ENCODE measurements at regions not wholly inside any gene's neighbourhood (a gene's known extent, or its start where the extent isn't known, plus 50 kb on each side); places are given as distances from the start of the nearest gene placed in this dataset.

DNA sequence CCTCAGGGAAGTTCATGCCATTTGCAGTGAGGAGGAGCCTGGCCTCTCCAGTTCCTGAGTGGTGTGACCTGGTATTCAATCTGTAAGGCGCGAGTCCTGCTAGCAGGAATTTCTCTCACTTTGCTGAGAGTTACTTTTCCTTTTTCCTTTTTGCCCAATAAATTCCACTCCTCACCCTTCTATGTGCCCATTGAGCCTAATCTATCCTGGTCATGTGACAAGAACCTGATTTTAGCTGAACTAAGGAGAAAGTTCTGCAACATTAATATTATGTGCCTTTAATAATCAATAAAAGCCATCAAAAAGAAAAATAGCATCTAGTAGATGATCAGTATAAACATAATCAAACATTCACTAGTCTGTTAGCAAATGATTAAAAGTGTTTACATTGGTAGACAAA is 136.1 kb upstream of the POGK start:
- TF ChIP-seq, protein P1, sequence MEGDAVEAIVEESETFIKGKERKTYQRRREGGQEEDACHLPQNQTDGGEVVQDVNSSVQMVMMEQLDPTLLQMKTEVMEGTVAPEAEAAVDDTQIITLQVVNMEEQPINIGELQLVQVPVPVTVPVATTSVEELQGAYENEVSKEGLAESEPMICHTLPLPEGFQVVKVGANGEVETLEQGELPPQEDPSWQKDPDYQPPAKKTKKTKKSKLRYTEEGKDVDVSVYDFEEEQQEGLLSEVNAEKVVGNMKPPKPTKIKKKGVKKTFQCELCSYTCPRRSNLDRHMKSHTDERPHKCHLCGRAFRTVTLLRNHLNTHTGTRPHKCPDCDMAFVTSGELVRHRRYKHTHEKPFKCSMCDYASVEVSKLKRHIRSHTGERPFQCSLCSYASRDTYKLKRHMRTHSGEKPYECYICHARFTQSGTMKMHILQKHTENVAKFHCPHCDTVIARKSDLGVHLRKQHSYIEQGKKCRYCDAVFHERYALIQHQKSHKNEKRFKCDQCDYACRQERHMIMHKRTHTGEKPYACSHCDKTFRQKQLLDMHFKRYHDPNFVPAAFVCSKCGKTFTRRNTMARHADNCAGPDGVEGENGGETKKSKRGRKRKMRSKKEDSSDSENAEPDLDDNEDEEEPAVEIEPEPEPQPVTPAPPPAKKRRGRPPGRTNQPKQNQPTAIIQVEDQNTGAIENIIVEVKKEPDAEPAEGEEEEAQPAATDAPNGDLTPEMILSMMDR (IDR thresholded peaks at IDR 0.05): no peak

- TF ChIP-seq, protein P1 (IDR thresholded peaks at IDR 0.05): no peak
Measured at GRCh38 chr1:166703726-166704462, 135.4 kb upstream of the POGK start.

- TF ChIP-seq, protein P1 (IDR thresholded peaks at IDR 0.05): no peak
Measured at GRCh38 chr1:166705376-166706289, 133.6 kb upstream of the POGK start.

- TF ChIP-seq, protein P1 (IDR thresholded peaks at IDR 0.05): no peak
Measured at GRCh38 chr1:166716620-166717019, 122.7 kb upstream of the POGK start.

DNA sequence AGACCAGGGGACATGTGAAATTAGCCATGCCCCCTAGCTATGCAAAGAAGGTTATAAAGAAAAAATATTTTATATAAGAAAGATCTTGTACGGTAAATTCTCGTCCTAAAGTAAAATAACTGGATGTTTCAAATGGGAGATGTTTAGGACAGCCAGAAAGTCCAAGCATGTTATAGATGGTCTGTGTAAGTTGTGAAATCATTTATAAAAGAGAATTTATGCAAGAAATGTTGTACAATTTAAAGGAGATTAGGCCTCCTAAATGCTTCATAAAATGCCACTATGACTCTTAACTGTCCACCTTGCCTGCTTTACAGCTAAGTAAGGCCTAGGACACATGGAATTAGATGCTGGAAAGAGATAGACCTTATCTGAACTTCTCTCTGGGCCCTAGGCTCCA is 118.1 kb upstream of the POGK start:
- TF ChIP-seq, protein P1 (IDR thresholded peaks at IDR 0.05): no peak

GRCh38 chr1:166730299-166730888 is 108.9 kb upstream of the POGK start:
- TF ChIP-seq, protein P1 (IDR thresholded peaks at IDR 0.05): no peak

DNA sequence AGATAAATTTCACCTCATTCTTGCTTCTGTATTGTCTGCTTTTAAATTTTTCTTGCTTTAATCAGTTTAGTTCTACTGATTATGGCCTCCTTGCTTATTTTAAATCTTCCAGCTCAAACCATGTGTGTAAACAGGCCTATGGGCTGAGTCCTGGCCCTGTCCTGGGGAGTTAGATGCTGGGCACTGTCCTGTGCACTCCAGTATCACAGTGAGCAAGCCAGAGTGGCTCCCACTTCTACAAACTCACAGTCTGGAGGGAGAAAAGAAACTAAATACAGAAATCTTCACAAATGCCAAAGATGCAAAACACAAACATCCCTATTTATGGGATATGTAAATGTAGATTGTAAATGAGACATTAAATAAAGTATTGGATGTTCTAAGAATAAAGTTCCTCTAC is 101.1 kb upstream of the POGK start:
- TF ChIP-seq, protein P1 (IDR thresholded peaks at IDR 0.05): no peak

Data from LNCAP (cell line).